DND-41 (cell line): ENCODE measurements at regions not wholly inside any gene's neighbourhood (a gene's known extent, or its start where the extent isn't known, plus 50 kb on each side); places are given as distances from the start of the nearest gene placed in this dataset.

Experiments
- ATAC-seq: fragments of 200-7000 bp; cut with Tn5 transposase; 3 replicates; pipeline ENCODE4 v1.9.1; 2021; ENCODE audit warnings: low read depth; ENCODE audit not compliant: insufficient read depth
- DNase-seq: peaks from one replicate; pipeline ENCODE4 v3.0.0-alpha.2; 2020
- H2AFZ ChIP-seq: 2 replicates; pipeline ENCODE4 v1.6.0; 2012; ENCODE audit warnings: low read depth, low read length
- H3K27ac ChIP-seq: 2 replicates; pipeline ENCODE4 v1.5.1; 2012; ENCODE audit warnings: low read length, inconsistent platforms
- H3K27me3 ChIP-seq: fragments of 200-600 bp; sonication (generic); 2 replicates; pipeline ENCODE4 v1.6.0; 2012; ENCODE audit warnings: low read length, mild to moderate bottlenecking, inconsistent platforms; ENCODE audit not compliant: insufficient read depth, poor library complexity
- H3K36me3 ChIP-seq: 2 replicates; pipeline ENCODE4 v1.5.1; 2012; ENCODE audit warnings: low read length, inconsistent platforms; ENCODE audit not compliant: insufficient read depth
- H3K4me1 ChIP-seq: 2 replicates; pipeline ENCODE4 v1.5.1; 2012; ENCODE audit warnings: mild to moderate bottlenecking, low read length; ENCODE audit not compliant: insufficient read depth
- H3K4me2 ChIP-seq: 2 replicates; pipeline ENCODE4 v1.6.0; 2012; ENCODE audit warnings: mild to moderate bottlenecking, moderate library complexity, low read length, inconsistent platforms; ENCODE audit not compliant: insufficient read depth
- H3K4me3 ChIP-seq, 2 experiments: fragments of 200-600 bp in 1 of 2; shearing (Covaris generic) in 1 of 2; 2 replicates each; pipeline ENCODE4 v1.5.1; 2012 to 2016; ENCODE audit warnings: inconsistent platforms in 2 of 2, low read length in 2 of 2, mild to moderate bottlenecking in 2 of 2, low read depth in 1 of 2, moderate library complexity in 1 of 2
- H3K79me2 ChIP-seq: 2 replicates; pipeline ENCODE4 v1.6.0; 2012; ENCODE audit warnings: low read length, inconsistent platforms; ENCODE audit not compliant: insufficient read depth
- H3K9ac ChIP-seq: 2 replicates; pipeline ENCODE4 v1.6.0; 2012; ENCODE audit warnings: low read depth, mild to moderate bottlenecking, inconsistent platforms, low read length, moderate library complexity
- H3K9me3 ChIP-seq: 2 replicates; pipeline ENCODE4 v1.5.1; 2012; ENCODE audit warnings: low read length, moderate library complexity, mild to moderate bottlenecking, inconsistent platforms; ENCODE audit not compliant: insufficient read depth, severe bottlenecking
- H4K20me1 ChIP-seq: 2 replicates; pipeline ENCODE4 v1.6.0; 2012; ENCODE audit warnings: low read length; ENCODE audit not compliant: insufficient read depth
- EZH2 ChIP-seq: IDR thresholded peaks from 3 replicates; pipeline ENCODE4 v1.6.1; 2012; ENCODE audit warnings: borderline replicate concordance, low read depth, mild to moderate bottlenecking, moderate library complexity, low read length, inconsistent platforms; ENCODE audit not compliant: severe bottlenecking
- TF ChIP-seq, protein P1 (sequence below): IDR thresholded peaks from 2 replicates; pipeline ENCODE4 v1.5.1; 2012; ENCODE audit warnings: borderline replicate concordance, low read length, moderate library complexity, mild to moderate bottlenecking; ENCODE audit not compliant: poor library complexity, severe bottlenecking; ENCODE audit errors: extremely low read depth

- H3K9me3 ChIP-seq, result no peaks in the 10 kb centered on the region
- no peak overlapping the region for H3K4me3 ChIP-seq
- H2AFZ ChIP-seq, result no peak overlapping the region
- H3K36me3 ChIP-seq, result no peaks in the 10 kb centered on the region
- TF ChIP-seq, protein P1, sequence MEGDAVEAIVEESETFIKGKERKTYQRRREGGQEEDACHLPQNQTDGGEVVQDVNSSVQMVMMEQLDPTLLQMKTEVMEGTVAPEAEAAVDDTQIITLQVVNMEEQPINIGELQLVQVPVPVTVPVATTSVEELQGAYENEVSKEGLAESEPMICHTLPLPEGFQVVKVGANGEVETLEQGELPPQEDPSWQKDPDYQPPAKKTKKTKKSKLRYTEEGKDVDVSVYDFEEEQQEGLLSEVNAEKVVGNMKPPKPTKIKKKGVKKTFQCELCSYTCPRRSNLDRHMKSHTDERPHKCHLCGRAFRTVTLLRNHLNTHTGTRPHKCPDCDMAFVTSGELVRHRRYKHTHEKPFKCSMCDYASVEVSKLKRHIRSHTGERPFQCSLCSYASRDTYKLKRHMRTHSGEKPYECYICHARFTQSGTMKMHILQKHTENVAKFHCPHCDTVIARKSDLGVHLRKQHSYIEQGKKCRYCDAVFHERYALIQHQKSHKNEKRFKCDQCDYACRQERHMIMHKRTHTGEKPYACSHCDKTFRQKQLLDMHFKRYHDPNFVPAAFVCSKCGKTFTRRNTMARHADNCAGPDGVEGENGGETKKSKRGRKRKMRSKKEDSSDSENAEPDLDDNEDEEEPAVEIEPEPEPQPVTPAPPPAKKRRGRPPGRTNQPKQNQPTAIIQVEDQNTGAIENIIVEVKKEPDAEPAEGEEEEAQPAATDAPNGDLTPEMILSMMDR, result no peak
- TF ChIP-seq EZH2, result no peak
- no peaks in the 10 kb centered on the region for H3K79me2 ChIP-seq
- H3K27ac ChIP-seq, result no peak overlapping the region
- no peak overlapping the region for H3K4me2 ChIP-seq
- no peak overlapping the region for H3K9ac ChIP-seq
- H4K20me1 ChIP-seq, result no peaks in the 10 kb centered on the region
- ATAC-seq (no peak), DNase-seq (no peak)
- no peaks in the 10 kb centered on the region for H3K27me3 ChIP-seq
- H3K4me1 ChIP-seq, result no peaks in the 10 kb centered on the region
Observed at GRCh38 chr20:60764328-60764727, 487.7 kb upstream of the CDH4 start.

GRCh38 chr20:60764771-60765170, 487.3 kb upstream of the CDH4 start:
- Histone ChIP-seq H3K9me3 (no peaks in the 10 kb centered on the region), H3K27ac (no peak overlapping the region), H3K79me2 (no peaks in the 10 kb centered on the region), H3K4me1 (no peaks in the 10 kb centered on the region), H3K9ac (no peak overlapping the region), H3K4me2 (no peak overlapping the region), H2AFZ (no peak overlapping the region), H3K36me3 (no peaks in the 10 kb centered on the region), H3K27me3 (no peaks in the 10 kb centered on the region), H4K20me1 (no peaks in the 10 kb centered on the region), H3K4me3 (no peak overlapping the region)
- ATAC-seq (no peak), DNase-seq (no peak)
- no peak for TF ChIP-seq EZH2
- TF ChIP-seq, protein P1, result no peak

DNA sequence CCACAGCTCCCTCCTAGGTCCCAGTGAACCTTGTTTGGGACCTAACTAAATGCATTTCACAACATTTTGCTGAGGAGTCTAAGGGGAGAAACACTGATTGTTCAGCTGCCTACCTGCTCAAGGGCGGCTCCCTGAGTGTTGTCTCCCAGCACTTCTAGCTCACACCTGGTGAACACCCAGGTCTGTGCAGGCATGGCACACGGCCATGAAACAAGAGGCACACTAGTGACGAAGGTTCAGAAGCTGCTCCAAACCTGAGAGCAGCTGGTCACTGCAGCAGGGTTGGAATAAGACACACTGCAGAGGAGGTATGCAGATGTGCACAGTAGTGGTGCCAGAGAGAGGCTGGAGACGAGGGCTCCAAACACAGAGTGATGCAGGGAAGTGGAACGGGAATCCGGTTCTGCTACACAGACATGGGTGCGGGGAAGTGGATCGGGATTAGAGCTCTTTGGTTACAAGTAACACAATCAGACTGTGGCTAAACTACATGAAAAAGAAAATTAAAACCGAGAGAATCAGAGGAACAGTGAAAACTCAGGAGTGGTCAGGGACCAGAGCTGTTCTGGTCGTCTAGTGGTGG, 486.1 kb upstream of the CDH4 start:
- ATAC-seq (no peak), DNase-seq (no peak)
- no peaks in the 10 kb centered on the region for H3K4me1 ChIP-seq
- H4K20me1 ChIP-seq, result no peaks in the 10 kb centered on the region
- H3K9me3 ChIP-seq, result no peaks in the 10 kb centered on the region
- no peaks in the 10 kb centered on the region for H3K79me2 ChIP-seq
- no peak for TF ChIP-seq EZH2
- no peak overlapping the region for H3K4me2 ChIP-seq
- H3K4me3 ChIP-seq, result no peak overlapping the region
- H3K27ac ChIP-seq, result no peak overlapping the region
- H3K9ac ChIP-seq, result no peak overlapping the region
- H3K36me3 ChIP-seq, result no peaks in the 10 kb centered on the region
- no peak overlapping the region for H2AFZ ChIP-seq
- H3K27me3 ChIP-seq, result no peaks in the 10 kb centered on the region

- no peaks in the 10 kb centered on the region for H3K36me3 ChIP-seq
- no peak overlapping the region for H3K4me2 ChIP-seq
- H3K9ac ChIP-seq, result no peak overlapping the region
- no peaks in the 10 kb centered on the region for H3K9me3 ChIP-seq
- H3K27me3 ChIP-seq, result no peaks in the 10 kb centered on the region
- H2AFZ ChIP-seq, result no peak overlapping the region
- no peaks in the 10 kb centered on the region for H4K20me1 ChIP-seq
- H3K27ac ChIP-seq, result no peak overlapping the region
- no peaks in the 10 kb centered on the region for H3K79me2 ChIP-seq
- DNase-seq (no peak), ATAC-seq (no peak)
- no peak for TF ChIP-seq EZH2
- TF ChIP-seq, protein P1, result no peak
- H3K4me3 ChIP-seq, result no peak overlapping the region
- H3K4me1 ChIP-seq, result no peaks in the 10 kb centered on the region
Observed at GRCh38 chr20:60768216-60768615, 483.8 kb upstream of the CDH4 start.
